ENCODE measurements at regions not wholly inside any gene's neighbourhood (a gene's known extent, or its start where the extent isn't known, plus 50 kb on each side); places are given as distances from the start of the nearest gene placed in this dataset.
A peak's percentile ranks its signal among the peaks of the same experiment; 100 is the strongest.

GRCh38 chr4:158997660-158998349 is 105.1 kb upstream of the RAPGEF2 start:
- TF ChIP-seq, protein P1, sequence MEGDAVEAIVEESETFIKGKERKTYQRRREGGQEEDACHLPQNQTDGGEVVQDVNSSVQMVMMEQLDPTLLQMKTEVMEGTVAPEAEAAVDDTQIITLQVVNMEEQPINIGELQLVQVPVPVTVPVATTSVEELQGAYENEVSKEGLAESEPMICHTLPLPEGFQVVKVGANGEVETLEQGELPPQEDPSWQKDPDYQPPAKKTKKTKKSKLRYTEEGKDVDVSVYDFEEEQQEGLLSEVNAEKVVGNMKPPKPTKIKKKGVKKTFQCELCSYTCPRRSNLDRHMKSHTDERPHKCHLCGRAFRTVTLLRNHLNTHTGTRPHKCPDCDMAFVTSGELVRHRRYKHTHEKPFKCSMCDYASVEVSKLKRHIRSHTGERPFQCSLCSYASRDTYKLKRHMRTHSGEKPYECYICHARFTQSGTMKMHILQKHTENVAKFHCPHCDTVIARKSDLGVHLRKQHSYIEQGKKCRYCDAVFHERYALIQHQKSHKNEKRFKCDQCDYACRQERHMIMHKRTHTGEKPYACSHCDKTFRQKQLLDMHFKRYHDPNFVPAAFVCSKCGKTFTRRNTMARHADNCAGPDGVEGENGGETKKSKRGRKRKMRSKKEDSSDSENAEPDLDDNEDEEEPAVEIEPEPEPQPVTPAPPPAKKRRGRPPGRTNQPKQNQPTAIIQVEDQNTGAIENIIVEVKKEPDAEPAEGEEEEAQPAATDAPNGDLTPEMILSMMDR (IDR thresholded peaks at IDR 0.05): no peak
- no peak for DNase-seq (ENCODE audit: extremely low spot score in 2 of 2)
- intact Hi-C loops (cut with DNase I): no loop called here
- Histone ChIP-seq H3K4me1 (no peaks in the 10 kb centered on the region), H3K4me3 (no peak overlapping the region), H3K27ac (no peak overlapping the region), H3K27me3 (no peaks in the 10 kb centered on the region), H3K9me3 (no peaks in the 10 kb centered on the region), H3K36me3 (no peaks in the 10 kb centered on the region)

DNA sequence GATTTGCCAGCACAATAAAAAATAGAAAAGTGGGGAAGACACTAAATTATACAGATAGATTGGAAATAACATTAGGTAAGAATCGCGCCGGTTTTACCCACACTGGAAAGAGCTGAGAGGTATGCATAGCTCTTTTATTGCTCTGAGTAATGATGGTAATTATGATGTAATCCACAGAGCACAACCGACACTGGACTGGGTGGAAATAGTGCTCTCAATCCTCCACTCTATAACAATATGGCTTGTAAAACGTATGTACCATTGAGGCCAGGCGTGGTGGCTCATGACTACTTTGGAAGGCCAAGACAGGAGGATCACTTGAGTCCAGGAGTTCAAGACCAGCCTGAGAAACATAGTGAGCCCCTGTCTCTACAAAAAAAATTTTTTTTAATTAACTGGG is 104.3 kb upstream of the RAPGEF2 start:
- Histone ChIP-seq H3K4me3 (no peak overlapping the region), H3K36me3 (no peaks in the 10 kb centered on the region), H3K27ac (no peak overlapping the region), H3K27me3 (no peaks in the 10 kb centered on the region), H3K9me3 (no peaks in the 10 kb centered on the region), H3K4me1 (no peaks in the 10 kb centered on the region)
- no peak for DNase-seq (ENCODE audit: extremely low spot score in 2 of 2)
- intact Hi-C loops (cut with DNase I): no loop called here
- TF ChIP-seq, protein P1 (IDR thresholded peaks at IDR 0.05): no peak
- peak in 1 of 2 donors; percentile 18 for TF ChIP-seq POLR2AphosphoS5 (IDR thresholded peaks at IDR 0.05; ENCODE audit: insufficient read depth in 1 of 2, low read depth in 1 of 2)

DNA sequence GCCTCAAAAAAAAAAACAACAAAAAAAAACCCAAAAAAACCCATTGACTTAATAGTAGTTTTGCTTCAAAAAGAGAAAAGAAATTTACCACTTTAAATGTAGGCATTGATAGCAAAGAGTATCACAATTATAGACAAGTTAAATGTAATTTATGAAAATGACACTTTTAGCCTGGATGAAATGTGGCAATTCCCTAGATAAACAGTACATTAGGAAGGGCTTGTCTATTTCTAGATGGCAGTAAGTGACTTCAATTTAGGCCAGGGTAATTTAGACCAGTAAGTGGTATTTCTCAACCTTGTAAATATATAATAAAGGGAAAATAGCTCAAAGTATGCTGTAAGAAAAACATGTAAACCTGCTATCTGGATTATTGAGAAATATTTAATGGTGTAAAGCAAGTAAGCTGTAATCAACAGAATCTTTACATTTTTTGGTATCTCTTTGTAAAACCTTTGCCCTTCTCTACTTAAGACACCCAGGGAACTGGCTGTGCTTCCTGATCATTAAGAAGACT is 103.7 kb upstream of the RAPGEF2 start:
- DNase-seq (ENCODE audit: extremely low spot score in 2 of 2): no peak
- no peaks in the 10 kb centered on the region for H3K4me1 ChIP-seq
- no peak overlapping the region for H3K27ac ChIP-seq
- no peaks in the 10 kb centered on the region for H3K27me3 ChIP-seq
- no peaks in the 10 kb centered on the region for H3K9me3 ChIP-seq
- no peak overlapping the region for H3K4me3 ChIP-seq
- H3K36me3 ChIP-seq: no peaks in the 10 kb centered on the region
- intact Hi-C loops (cut with DNase I): no loop called here
- TF ChIP-seq, protein P1 (IDR thresholded peaks at IDR 0.05): no peak
- TF ChIP-seq POLR2A (IDR thresholded peaks at IDR 0.05) (no peak), POLR2AphosphoS5 (IDR thresholded peaks at IDR 0.05; ENCODE audit: insufficient read depth in 1 of 2, low read depth in 1 of 2) (no peak)

- no peaks in the 10 kb centered on the region for H3K4me1 ChIP-seq
- TF ChIP-seq POLR2AphosphoS5 (IDR thresholded peaks at IDR 0.05; ENCODE audit: insufficient read depth in 1 of 2, low read depth in 1 of 2) (no peak), POLR2A (IDR thresholded peaks at IDR 0.05) (no peak)
- TF ChIP-seq, protein P1 (IDR thresholded peaks at IDR 0.05): no peak
- H3K4me3 ChIP-seq: no peak overlapping the region
- DNase-seq (ENCODE audit: extremely low spot score in 2 of 2): no peak
- H3K27me3 ChIP-seq: no peaks in the 10 kb centered on the region
- no peak overlapping the region for H3K27ac ChIP-seq
- H3K36me3 ChIP-seq: no peaks in the 10 kb centered on the region
- intact Hi-C loops (cut with DNase I): no loop called here
- no peaks in the 10 kb centered on the region for H3K9me3 ChIP-seq
Observed at GRCh38 chr4:158999849-159000248, 103.0 kb upstream of the RAPGEF2 start.

- H3K27me3 ChIP-seq: no peaks in the 10 kb centered on the region
- TF ChIP-seq POLR2A (IDR thresholded peaks at IDR 0.05) (no peak), POLR2AphosphoS5 (IDR thresholded peaks at IDR 0.05; ENCODE audit: insufficient read depth in 1 of 2, low read depth in 1 of 2) (no peak)
- TF ChIP-seq, protein P1 (IDR thresholded peaks at IDR 0.05): no peak
- no peaks in the 10 kb centered on the region for H3K9me3 ChIP-seq
- no peaks in the 10 kb centered on the region for H3K4me1 ChIP-seq
- intact Hi-C loops (cut with DNase I): no loop called here
- no peak overlapping the region for H3K27ac ChIP-seq
- no peak for DNase-seq (ENCODE audit: extremely low spot score in 2 of 2)
- no peak overlapping the region for H3K4me3 ChIP-seq
- no peaks in the 10 kb centered on the region for H3K36me3 ChIP-seq
Observed at GRCh38 chr4:159002950-159003349, 99.9 kb upstream of the RAPGEF2 start.

Measured in vagina (tissue), 2 donors.